Choroid plexus epithelial cell (primary cell): ENCODE measurements at regions not wholly inside any gene's neighbourhood (a gene's known extent, or its start where the extent isn't known, plus 50 kb on each side); places are given as distances from the start of the nearest gene placed in this dataset.
"Not testable (repeated sequence)": the region's sequence is repeated elsewhere in the genome, so short reads cannot be mapped to it uniquely, and the experiment has no call there.

Experiments used
- DNase-seq: peaks from one replicate; pipeline ENCODE4 v3.0.0-alpha.2; 2010; ENCODE audit warnings: low read depth
- H3K4me3 ChIP-seq: 2 replicates; pipeline ENCODE4 v1.5.1; 2011; ENCODE audit warnings: low read depth, mild to moderate bottlenecking, control low read depth, low read length, moderate library complexity
- CTCF ChIP-seq: conservative IDR thresholded peaks from 2 replicates; pipeline ENCODE4 v1.5.1; 2011; ENCODE audit warnings: low read depth, mild to moderate bottlenecking, control low read depth, inconsistent platforms, low read length, moderate library complexity

GRCh38 chr11:23457641-23458040, 597.4 kb upstream of the CCDC179 start:
- no peak for DNase-seq
- no peak for TF ChIP-seq CTCF
- no peak overlapping the region for H3K4me3 ChIP-seq

- no peak overlapping the region for H3K4me3 ChIP-seq
- no peak for DNase-seq
- no peak for TF ChIP-seq CTCF
Measured at GRCh38 chr11:23471878-23472277, 611.6 kb upstream of the CCDC179 start.

- no peak overlapping the region for H3K4me3 ChIP-seq
- DNase-seq = peak; percentile 51
- no peak for TF ChIP-seq CTCF
Measured at GRCh38 chr11:23473782-23474181, 613.5 kb upstream of the CCDC179 start.

- DNase-seq = no peak
- H3K4me3 ChIP-seq = no peak overlapping the region
- no peak for TF ChIP-seq CTCF
Measured at GRCh38 chr11:23480736-23481135, 620.5 kb upstream of the CCDC179 start.

- H3K4me3 ChIP-seq, DNase-seq: not testable (repeated sequence)
Measured at GRCh38 chr11:23484146-23484545, 623.9 kb upstream of the CCDC179 start.

- not testable (repeated sequence) for DNase-seq
Measured at GRCh38 chr11:23484618-23485017, 624.3 kb upstream of the CCDC179 start.

GRCh38 chr11:23490557-23491235, 630.4 kb upstream of the CCDC179 start:
- TF ChIP-seq CTCF = no peak
- H3K4me3 ChIP-seq = no peak overlapping the region
- no peak for DNase-seq

More at GRCh38 chr11:23484618-23485017, 624.3 kb upstream of the CCDC179 start:
- H3K4me3 ChIP-seq = not testable (repeated sequence)

GRCh38 chr11:23494981-23495380, 634.7 kb upstream of the CCDC179 start:
- no peak overlapping the region for H3K4me3 ChIP-seq
- TF ChIP-seq CTCF = no peak
- no peak for DNase-seq
